SK-N-SH treated with all-trans-retinoic acid at 6 μM for 48 hours (cell line): ENCODE measurements at regions not wholly inside any gene's neighbourhood (a gene's known extent, or its start where the extent isn't known, plus 50 kb on each side); places are given as distances from the start of the nearest gene placed in this dataset.

Source experiments
- ARNTL ChIP-seq: fragments of 450-650 bp; formaldehyde crosslinking; IDR thresholded peaks from 2 replicates; pipeline ENCODE4 v1.5.0; 2020; ENCODE audit warnings: low read depth, mild to moderate bottlenecking, moderate library complexity, borderline replicate concordance
- CREB5 ChIP-seq: fragments of 250-450 bp; sonication (Bioruptor Pico); IDR thresholded peaks from 2 replicates; pipeline ENCODE4 v1.5.1; 2020; ENCODE audit warnings: low read depth, mild to moderate bottlenecking, moderate library complexity
- CSDC2 ChIP-seq: fragments of 250-450 bp; sonication (Bioruptor Pico); IDR thresholded peaks from 2 replicates; pipeline ENCODE4 v1.5.0; 2020; ENCODE audit warnings: mild to moderate bottlenecking, moderate library complexity
- ESRRG ChIP-seq: fragments of 250-450 bp; sonication (Bioruptor Pico); IDR thresholded peaks from 2 replicates; pipeline ENCODE4 v1.6.1; 2021; ENCODE audit warnings: mild to moderate bottlenecking
- GLIS3 ChIP-seq: fragments of 250-450 bp; sonication (Bioruptor Pico); IDR thresholded peaks from 2 replicates; pipeline ENCODE4 v1.5.0; 2020; ENCODE audit warnings: mild to moderate bottlenecking, moderate library complexity
- PPARA ChIP-seq: fragments of 250-450 bp; sonication (Bioruptor Pico); IDR thresholded peaks from 2 replicates; pipeline ENCODE4 v1.5.0; 2020; ENCODE audit warnings: mild to moderate bottlenecking, borderline replicate concordance
- SNAI2 ChIP-seq: fragments of 250-450 bp; sonication (Bioruptor Pico); IDR thresholded peaks from 2 replicates; pipeline ENCODE4 v1.5.0; 2020; ENCODE audit warnings: mild to moderate bottlenecking, moderate library complexity
- ZFP3 ChIP-seq: fragments of 250-450 bp; sonication (Bioruptor Pico); IDR thresholded peaks from 2 replicates; pipeline ENCODE4 v1.5.0; 2020; ENCODE audit warnings: mild to moderate bottlenecking, moderate library complexity
- ZNF70 ChIP-seq: fragments of 450-650 bp; formaldehyde crosslinking; IDR thresholded peaks from 2 replicates; pipeline ENCODE4 v1.5.0; 2020; ENCODE audit warnings: mild to moderate bottlenecking, moderate library complexity
- TF ChIP-seq, protein P1 (sequence below): fragments of 250-450 bp; sonication (Bioruptor Pico); IDR thresholded peaks from 2 replicates; pipeline ENCODE4 v1.8.0; 2020; ENCODE audit warnings: mild to moderate bottlenecking, moderate library complexity, borderline replicate concordance

DNA sequence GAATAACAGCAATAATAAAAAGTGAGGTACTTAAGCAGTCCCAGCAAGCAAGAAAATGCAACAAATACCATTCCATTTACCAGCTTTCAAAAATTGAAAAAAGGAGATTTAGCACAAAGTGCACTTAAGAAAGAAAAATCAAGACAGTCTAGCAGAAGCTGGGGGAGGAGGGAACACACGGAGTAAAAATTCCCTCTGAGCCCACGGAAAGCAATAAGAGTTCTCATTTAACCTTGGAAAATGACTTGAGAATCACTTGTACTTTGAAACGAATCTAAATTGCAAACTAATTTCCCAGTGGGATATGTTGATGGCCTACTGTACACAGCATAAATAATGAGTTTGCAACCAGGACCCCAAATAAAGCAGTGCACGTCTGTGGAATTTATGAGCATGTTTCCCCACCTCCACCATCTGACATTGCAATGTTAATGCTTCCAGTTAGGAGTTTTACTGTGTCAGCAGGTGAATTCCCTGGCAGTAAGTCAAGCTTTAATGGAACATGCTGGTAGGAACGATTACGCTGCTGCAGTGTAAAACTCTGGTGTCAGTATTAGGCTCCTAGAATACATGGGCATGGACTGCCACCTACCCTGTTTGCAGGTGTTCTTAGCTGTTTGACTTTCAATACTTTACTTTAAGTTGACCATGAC, 386.8 kb downstream of the HDGFL1 start:
- TF ChIP-seq ESRRG (CRISPR knock-in tag) (no peak), ARNTL (CRISPR knock-in tag) (no peak), GLIS3 (CRISPR knock-in tag) (no peak), ZFP3 (no peak), ZNF70 (CRISPR knock-in tag) (no peak), PPARA (CRISPR knock-in tag) (no peak), CREB5 (CRISPR knock-in tag) (no peak), SNAI2 (CRISPR knock-in tag) (no peak), CSDC2 (CRISPR knock-in tag) (no peak)
- TF ChIP-seq, protein P1, sequence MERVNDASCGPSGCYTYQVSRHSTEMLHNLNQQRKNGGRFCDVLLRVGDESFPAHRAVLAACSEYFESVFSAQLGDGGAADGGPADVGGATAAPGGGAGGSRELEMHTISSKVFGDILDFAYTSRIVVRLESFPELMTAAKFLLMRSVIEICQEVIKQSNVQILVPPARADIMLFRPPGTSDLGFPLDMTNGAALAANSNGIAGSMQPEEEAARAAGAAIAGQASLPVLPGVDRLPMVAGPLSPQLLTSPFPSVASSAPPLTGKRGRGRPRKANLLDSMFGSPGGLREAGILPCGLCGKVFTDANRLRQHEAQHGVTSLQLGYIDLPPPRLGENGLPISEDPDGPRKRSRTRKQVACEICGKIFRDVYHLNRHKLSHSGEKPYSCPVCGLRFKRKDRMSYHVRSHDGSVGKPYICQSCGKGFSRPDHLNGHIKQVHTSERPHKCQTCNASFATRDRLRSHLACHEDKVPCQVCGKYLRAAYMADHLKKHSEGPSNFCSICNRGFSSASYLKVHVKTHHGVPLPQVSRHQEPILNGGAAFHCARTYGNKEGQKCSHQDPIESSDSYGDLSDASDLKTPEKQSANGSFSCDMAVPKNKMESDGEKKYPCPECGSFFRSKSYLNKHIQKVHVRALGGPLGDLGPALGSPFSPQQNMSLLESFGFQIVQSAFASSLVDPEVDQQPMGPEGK = no peak
